Stimulated activated CD8-positive, alpha-beta memory T cell treated with anti-CD3 and anti-CD28 coated beads, Interleukin-7, amount 100 ng/mL, for 4 hours (primary cell): ENCODE measurements at regions not wholly inside any gene's neighbourhood (a gene's known extent, or its start where the extent isn't known, plus 50 kb on each side); places are given as distances from the start of the nearest gene placed in this dataset.

Source experiments
- DNase-seq, 2 donors: peaks; one replicate each; pipeline ENCODE4 v3.0.0-alpha.2; 2020; ENCODE audit warnings: low read depth in 2 of 2

DNA sequence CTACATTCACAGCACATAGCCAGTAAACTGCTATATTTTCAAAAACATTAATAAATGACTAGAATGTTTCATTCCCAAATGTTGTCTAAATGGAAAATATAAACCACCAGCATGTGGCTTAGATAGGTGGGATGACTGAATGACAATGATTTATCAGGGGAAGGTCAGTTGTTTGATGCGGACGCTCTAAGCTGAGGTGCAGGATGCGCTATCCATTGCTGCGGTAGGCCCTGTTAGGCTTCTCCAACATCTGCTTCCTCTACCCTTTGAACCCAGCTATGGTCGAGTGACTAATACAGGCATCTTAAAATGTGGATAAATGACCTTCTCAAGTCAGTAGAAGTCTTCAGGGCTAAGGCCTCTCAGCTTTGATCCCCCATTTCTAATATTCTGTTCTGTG lies 584.2 kb downstream of the CMPK2 start:
- DNase-seq: no peak

DNA sequence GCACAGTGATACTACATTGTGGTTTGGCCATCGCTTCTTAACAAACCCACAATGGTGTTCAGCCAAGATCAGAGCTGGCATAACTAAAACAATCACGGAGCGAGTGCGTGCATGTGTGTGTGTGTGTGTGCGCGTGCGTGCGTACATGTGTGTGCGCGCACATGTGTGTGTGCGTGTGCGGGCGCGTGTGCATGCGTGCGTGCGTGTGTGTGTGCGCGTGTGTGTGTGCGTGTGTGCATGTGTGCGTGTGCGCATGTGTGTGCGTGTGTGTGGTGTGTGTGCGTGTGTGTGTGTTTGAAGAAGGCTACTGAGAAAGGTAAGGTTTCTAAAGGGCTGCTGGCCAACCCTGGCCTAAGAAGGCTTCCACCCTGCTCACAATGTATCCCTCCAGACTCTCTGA lies 582.4 kb downstream of the CMPK2 start:
- no peak for DNase-seq

DNA sequence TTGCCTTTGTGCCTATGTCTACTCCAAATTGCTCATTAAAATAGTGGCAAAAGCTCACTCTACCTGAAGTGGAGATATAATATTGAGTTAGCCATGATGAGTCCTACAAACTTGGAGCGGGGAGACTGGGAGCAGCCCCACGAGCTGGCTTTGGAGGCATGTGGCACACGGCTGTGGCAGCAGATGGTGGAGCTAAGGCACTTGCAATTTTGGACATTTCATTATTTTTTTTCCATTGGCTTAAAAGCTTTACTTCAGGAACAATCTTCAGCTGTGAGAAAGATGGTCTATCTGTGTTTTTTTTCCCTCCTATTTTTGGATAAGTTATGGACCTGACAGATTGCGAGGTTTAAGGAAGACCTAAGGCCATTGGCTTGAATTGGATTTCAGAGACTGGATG lies 578.3 kb downstream of the CMPK2 start:
- DNase-seq: no peak

DNA sequence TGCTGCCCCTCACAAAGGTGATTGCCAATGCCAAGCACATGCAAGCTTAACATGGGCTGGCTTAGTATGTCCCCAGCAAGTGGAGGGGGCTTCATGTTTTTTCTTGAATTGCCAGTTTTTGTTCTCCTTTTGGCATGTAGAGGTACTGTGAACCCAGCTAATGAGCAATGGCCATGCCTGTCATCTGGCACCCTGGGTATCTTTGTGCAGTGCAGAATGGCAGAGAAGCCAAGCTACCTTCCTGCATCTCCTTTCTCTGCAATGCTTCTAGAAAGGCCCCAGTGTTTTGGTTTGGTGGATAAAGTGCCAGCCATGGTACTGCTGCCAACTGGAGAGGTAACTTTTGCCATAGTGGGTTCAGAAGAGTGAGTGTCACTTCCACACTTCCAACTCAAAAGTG lies 576.9 kb downstream of the CMPK2 start:
- DNase-seq: no peak

DNA sequence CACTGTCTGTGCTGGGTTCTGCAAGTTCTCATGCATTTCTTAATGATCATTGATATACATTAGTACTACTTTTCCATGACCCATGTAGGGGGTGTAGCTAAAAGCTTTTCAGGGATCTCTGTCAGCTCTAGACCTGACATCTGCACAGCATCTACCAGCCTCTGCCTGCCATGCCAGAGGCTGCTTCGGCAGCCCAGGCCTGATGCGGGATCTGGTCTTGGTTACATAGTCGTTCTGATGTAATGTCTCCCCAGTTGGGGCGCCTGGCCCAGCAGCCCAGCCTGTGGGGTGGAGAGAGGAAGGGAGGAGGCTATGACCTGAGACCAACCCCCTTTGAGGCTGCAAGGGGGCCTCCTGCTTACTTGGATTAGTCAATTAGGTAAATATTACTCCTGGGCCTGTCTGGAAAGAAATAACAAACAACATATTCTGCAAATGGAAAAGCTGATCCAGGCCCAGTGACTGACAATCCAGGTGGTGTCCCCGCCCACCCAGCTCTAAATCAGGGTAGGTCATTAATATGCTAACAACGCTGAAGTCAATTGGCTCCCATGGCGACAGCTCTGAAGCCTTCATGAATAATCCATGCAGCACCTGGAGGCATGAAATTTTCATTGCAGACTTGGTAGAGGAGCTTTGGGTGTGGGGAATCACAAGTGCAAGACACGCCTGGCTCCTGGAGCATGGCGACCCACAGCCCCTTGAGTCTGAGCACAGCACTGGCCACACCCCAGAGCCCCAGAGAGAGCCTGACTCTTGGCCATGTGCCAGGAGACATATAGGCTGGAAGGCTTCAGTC lies 575.3 kb downstream of the CMPK2 start:
- no peak for DNase-seq

DNA sequence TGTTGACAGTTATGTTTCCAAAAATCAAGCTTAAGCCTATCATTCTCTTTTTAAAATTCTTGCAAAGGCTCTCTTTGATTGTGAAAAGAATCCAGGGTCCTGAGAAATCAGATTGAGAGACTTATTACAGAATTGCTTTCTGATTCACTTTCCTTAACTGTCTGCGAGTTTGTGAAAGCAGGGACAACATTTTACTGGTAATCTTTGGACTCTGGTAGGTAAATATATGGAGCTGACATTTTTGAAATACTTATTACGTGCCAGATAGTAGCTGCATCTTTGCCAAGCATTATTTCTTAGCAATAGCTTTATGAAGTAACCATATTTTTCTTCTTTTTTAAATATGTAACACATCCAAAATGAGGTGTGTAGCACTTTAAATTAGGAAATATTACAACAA lies 570.9 kb downstream of the CMPK2 start:
- DNase-seq: no peak

DNA sequence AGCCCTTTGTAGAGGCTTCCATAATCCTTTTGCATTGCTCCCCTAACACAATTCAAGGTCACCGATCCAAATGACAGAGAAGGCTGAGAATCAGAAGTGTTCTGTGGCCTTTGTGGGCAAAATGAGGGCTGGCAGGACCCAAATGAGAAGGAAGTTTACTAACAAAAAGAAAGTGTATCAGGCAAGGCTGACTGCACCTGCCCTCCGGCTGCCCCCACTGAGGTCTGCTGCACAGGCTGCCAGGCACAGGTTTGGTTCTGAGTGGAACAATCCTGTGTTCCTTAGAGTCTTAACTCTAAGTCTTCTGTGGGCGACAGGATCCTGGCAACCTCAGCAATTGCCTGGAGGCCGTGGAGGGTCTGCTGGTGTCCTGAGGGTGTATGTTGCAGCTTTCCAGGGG lies 568.5 kb downstream of the CMPK2 start:
- no peak for DNase-seq

DNA sequence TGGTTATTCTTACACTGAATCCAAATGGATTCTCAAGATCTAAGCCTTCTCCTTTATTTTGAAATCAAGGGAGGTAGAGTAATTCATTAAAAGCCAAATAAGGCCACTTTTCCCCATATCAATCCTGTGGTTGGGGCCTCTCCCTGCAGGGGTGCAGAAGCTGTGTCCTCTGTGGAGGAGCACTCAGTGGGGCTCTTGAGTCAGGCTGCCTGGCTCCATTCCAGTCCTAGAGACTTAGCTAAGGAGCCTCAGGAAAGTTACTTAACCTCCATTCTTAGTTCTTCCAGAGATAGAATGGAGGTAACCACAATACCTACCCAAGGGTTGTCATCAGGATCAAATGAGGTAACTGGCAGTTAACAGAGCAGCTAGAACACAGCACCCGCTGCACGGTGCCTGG lies 564.3 kb downstream of the CMPK2 start:
- DNase-seq: no peak

DNA sequence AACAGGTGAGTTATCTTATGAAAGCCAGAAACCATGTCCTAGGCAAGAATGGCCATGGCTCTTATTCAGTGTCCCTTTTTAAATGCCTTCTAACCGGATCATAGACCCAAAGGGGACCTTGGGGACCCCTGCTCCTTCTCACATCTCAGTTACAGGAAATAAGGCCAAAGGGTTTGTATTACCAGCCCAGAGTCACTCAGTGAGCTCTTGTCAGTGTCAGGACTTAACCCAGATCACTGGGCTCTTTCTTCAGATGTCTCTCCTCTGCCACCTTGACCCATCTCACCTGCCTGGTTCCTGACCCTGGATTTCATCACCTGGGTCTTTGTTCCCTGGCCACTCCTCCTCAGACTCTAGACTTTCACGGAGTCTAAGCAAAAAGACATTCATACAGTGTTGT lies 556.7 kb downstream of the CMPK2 start:
- DNase-seq: no peak

DNA sequence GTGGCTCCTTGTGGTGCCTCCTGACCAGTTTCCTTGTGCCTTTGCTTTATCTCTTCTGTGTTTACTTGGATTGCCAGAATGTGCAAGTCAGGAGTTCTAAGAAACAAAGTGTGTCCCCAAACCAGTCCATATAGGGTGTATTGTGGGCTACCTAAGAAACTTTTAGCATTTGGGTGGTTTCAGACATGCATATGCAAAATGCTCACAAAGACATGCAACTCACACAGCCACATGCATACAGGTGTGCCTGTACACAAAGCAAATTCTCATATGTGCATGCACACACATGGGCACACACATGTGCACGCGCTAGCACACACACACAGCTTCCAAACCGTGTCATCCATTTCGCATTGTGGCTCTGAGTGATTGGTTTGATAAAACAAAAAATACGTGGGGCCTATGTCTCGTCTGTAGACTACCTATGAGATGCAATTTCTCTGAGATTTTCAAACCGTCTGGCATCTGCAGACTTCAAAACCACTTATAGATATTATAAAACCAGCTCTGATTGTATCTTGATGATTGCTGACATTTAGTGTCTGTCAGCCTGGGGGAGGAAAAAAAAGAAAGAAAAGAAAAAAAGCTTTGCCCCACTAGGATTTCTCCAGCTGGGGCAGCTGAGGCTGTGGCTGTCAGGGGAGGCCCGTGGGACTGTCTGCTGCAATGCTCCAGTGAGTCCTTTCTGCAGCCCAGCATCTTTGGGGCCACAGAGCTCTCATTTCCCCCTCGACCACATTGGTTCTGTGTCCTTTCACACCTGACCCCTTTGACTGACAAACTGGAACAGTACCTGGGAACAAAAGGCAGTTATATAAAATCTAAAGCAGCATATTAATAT lies 556.1 kb downstream of the CMPK2 start:
- DNase-seq: no peak

DNA sequence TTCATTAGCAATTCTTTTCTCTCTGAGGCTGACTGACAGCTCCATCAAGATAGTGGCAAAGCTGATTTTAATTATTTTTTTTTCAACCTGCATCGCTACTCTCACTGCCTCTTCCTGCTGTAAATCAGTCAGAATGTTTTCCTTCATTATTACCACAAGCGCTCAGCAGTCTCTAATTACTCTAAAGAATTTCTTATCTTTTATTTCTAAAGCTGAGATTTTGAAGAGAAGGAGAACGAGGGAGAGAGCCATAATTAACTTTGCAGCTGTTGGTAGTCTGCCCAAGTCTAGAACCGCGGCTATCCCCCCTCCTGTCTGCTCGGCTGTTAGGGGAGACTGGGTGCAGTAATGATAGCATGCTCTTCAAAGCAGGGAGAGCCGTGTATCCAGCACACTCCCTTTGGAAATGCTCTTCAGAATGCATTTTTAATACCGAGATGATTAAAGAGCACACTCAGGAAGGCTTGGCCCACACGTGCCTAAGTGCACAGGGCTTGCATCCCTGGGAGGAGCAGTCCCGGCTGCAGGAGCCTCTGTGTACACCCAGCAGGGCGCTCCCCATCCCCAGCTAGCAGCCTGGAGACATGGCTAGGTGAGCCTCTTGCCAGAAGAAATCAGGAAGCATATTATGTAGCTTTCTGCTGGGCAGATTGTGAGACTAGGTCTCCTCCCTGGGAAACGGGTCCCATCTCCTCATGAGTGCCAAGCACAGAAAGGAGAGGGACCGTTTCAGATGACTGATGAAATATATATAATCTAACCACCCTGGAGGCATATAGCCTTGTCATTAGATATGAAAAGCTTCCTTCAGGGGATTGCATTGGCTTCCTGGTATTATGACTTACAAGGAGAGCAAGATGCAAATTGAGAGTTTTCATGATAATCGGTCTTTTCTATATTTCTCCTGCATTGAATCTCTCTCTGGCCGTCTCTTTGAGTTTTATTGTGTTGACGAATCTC lies 555.2 kb downstream of the CMPK2 start:
- DNase-seq: no peak

DNA sequence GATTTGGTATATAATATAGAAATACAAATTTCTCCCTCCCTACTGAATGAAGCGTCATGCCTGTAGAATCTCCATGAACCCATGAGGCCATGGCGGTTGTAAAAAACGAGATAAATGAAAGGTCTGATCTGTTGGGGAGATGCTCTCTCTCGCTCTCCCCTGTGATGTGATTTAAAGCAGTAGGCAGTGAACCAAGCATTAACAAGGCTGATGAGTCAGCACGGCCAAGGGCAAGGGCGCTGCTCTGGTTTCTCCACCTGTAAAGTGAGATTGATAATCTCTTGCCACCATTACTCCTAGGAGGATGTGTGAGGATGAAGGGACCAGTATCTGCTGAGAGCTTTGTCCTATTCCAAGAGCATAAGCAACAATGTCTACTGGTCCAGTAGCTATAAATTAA lies 553.3 kb downstream of the CMPK2 start:
- no peak for DNase-seq

DNA sequence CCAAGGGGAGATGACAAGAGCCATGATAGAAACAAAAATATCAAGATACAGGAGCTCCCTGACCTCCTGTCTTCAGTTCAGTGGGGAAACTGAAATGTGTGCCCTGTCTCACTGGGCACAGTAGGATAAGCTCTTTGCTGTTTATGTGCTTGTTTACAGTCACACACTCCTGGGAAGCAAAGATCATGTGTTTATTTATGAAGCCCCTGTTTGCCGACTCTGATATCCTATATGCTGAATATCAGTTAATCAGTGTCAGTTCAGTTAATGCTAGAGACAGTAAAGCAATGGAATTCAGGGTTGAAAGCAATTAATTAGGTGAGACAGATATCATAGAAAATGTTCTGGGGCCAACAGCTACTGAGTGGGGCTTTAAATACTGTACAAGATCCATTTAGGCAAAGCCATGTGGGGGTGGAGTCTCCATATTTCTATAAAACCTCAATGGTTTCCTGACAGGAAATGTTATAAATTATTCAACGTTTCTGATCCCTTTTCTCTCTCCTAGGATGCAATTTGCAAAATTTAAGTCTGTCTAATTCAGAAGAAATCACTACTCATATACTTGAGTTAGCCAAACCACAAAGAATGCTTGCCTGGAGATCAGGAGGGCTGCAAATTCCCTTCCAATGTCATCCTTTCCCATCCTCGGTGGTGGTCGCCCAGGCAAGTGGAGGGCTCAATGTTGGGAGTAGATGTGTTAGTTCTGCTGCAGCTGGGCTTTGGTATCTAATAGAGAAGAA lies 551.3 kb downstream of the CMPK2 start:
- DNase-seq: no peak

DNA sequence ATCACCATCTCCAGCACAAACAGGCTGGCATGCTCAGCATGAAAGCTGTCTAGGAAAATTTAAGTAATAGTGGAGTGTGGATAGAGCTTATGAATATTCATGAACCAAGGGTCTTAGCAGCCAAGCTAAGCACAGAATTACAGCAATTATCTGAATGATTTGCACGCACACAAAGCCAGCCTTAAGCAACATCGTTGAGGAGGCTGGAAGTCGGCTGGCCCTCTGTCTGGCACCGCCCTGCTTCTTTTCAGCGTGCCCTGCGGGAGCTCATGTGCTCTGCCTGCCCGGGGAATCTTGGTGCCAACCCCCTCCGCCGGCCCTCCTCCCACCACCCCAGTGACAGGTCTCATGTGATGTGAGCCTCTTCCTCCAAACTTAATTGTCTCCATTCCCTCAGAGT lies 540.1 kb downstream of the CMPK2 start:
- no peak for DNase-seq

DNA sequence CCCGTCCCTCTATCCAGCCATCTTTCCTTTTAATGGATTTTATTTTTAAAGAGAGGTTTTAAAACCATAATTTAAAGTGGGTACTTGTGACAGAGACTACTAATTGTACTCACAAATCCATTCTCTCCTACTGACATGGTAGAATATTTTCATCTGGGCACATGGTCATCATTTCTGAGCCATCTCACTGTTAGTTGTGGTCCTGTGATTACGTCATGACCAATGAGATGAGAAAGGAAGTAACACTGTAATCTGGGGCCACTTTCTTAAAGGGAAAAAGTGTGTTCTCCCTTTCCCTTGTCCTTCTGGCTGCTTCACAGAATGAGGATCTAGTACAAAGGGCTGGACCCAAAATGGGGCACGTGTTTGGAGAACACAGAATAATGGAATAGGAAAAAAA lies 538.7 kb downstream of the CMPK2 start:
- DNase-seq: no peak

DNA sequence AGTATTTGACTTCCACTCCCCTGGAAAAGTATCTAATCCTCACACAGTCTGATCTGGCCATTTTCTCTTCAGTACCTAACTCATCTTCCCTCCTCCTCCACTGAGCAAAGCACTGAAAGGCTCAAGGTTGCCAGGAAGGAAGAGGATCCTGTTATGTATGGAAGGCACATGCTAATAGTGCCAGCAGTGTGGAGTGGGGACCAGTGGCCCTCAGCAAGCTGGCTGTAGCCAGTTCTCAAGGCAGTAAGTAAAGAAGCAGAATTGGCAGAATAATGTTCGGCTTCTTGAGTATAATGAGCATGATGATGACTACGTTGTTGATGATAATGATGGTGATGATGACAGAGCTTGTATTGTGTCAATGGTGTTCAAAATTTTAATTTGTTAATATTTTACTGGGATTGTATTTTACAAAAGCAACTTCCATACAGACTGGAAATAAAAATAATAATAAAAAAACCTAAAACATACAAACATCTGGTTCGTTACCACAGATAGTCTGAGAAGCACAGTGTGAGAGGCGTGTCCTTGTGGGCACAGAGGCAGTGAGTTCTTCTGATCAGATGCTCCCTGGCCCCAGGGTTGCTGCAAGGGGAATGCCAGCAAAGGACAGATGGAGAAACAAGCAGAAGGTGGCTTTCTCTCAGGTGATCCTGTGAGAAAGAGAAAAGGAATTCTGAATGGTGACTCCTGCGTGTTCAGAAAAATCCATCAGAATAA lies 528.8 kb downstream of the CMPK2 start:
- DNase-seq: no peak

DNA sequence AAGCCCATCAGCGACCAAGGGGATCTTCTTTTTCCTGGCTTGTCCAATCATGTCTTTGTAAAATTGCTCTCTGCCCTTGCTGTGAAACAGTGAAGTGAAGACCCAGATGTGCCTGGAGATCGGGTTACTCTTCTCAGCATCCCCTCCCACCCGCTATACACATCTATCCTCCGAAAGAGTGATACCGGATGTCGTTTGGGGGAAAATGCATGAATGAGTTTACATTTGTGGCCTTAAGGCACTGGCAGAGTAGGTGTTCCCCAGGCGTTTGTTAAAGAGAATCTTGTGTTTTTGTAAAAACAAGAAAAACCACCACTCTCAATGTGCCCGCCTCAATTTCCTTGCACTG lies 528.3 kb downstream of the CMPK2 start:
- DNase-seq: no peak

DNA sequence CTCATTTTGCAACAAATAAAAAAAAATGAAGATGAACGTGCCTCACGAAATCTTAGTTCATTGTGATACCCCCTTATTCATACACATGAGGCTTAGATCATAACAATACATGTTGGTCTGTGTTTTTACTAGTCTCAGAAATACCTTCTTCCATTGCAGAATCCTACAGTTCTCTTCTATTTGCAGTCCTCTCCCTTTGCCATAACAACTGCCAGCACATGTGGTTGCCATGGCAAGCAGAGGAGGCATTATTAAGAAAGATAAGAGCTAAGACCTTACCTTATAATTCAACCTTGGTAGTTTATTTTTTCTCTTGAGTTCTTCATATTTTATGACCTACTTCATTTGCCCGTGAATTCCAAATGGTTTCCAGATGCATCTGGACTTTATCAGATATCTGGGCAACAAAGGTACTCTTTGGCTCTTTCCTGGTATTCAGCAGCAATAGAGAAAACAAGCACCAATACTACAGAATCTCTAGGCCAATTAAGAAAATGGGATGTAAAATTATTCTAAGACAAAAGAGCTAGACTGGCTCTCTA lies 524.0 kb downstream of the CMPK2 start:
- no peak for DNase-seq

DNA sequence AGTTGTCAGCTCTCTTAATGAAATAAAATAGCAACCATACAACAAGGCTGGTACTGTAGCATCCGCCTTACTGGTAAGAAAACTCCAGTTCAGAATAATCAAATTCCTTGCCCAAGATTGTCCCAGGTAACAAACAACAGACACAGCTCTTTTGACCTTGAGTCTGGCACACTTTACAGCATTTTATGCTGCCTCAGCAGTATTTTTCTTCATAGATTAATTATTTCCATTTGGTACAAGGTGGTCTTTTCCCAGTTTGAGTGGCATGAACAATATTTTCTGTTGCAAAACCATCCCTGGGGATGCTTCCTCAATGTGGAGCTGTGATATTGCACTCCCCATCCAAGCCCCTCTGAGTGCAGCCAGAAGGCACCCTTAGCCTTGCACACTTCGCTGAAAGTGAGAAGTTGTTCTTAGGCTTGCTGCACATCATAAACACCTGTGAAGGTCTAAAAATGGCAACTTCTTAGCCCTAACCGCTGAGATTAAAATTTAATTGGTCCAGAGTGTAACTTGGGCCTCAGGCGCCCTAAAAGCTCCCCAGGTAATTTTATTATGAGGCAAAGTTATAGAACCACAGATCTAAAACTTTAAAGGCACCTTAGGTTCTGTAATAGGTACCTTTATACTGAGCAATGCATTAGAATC lies 523.3 kb downstream of the CMPK2 start:
- no peak for DNase-seq

DNA sequence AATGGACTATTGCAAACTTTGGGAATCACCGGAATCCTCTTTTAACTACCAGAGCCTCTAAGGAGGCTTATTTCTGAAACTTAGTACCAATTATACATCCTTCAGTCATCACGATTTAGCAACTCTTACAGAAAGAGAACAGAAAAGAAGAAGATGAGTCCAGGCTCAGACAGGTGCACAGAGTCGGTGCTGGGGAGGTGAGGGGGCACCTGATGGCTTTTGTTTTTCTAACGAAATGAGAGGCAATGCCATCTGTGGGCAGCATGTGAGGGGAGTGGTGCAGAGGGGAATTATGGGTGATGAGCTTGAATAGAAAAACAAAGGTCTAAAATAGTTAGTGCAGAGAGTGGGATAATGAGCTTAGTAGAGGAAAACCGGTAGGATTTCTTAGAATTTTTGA lies 522.6 kb downstream of the CMPK2 start:
- DNase-seq: no peak
